Testis (tissue), 2 donors: ENCODE measurements at regions not wholly inside any gene's neighbourhood (a gene's known extent, or its start where the extent isn't known, plus 50 kb on each side); places are given as distances from the start of the nearest gene placed in this dataset.

Experiments
- DNase-seq: peaks from one replicate; pipeline ENCODE4 v3.0.0-alpha.2; 2019
- H3K27ac ChIP-seq, 2 donors: fragments of 200-600 bp; sonication (generic); one replicate each; pipeline ENCODE4 v1.5.1; 2019
- H3K27me3 ChIP-seq: fragments of 200-600 bp; sonication (generic); one replicate; pipeline ENCODE4 v1.5.1; 2019
- H3K36me3 ChIP-seq: fragments of 200-600 bp; sonication (generic); one replicate; pipeline ENCODE4 v1.5.1; 2017; ENCODE audit warnings: low read depth; ENCODE audit errors: missing control alignments
- H3K4me1 ChIP-seq: fragments of 200-600 bp; sonication (generic); one replicate; pipeline ENCODE4 v1.5.1; 2019
- H3K4me3 ChIP-seq, 2 donors: fragments of 200-600 bp; sonication (generic); one replicate each; pipeline ENCODE4 v1.5.1; 2017 to 2019
- H3K9me3 ChIP-seq: fragments of 200-600 bp; sonication (generic); one replicate; pipeline ENCODE4 v1.5.1; 2017
- POLR2A ChIP-seq: fragments of 450-650 bp; IDR thresholded peaks from one replicate; pipeline ENCODE4 v1.6.1; 2017; ENCODE audit warnings: antibody characterized with exemption, mild to moderate bottlenecking, moderate library complexity
- WGBS, 2 donors: methylation state at CpG; one replicate each; pipeline ENCODE4 v1.1.5; 2018; 5-methylcytosine and 5-hydroxymethylcytosine counted together
- intact Hi-C: fragments of 100-400 bp; cut with DNase I; formaldehyde crosslinking; loops from one replicate; pipeline ENCODE4 v1.15.1; 2023; ENCODE audit warnings: low total_unique reads
- TF ChIP-seq, protein P1 (sequence below), 3 experiments: fragments of 450-650 bp in 2 of 3; fragments of 200-600 bp in 1 of 3; sonication (generic) in 1 of 3; IDR thresholded peaks; one replicate each; pipeline ENCODE4 v1.5.1; 2016 to 2019; ENCODE audit warnings: antibody characterized with exemption in 3 of 3, mild to moderate bottlenecking in 2 of 3, moderate library complexity in 1 of 3

DNA sequence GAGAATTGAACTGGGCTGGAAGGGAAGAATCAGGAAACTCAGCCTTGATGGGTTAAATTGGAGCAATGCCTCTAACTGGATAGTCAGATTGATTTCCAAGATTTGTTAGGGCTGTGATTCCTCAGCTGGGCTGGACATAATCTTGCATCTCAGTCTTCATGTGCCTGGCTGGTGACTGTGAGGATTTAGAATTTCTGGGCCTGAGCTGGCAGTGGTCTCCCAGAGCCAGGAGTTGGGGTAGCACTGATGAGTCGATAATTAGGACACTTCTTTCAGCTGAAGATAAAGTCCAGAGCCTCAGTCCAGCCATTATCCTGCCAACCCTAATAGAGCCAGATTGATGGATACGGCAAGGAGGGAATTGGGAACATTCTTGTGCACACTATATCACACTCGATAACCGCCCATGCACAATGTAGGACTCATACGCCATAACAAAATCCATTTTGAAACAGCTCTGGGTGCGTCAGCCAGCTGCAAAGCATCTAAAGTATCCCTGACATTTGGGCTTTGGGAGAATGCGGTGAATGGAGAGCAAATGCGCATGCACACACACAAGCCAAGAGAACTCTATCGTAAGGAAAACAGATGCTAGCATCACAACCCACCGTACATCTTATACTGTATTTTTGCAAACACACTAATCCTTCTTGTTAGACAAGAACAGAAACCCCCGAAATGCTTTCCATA lies 405.1 kb upstream of the KLF4 start:
- Histone ChIP-seq H3K27ac (no peak overlapping the region), H3K36me3 (no peaks in the 10 kb centered on the region), H3K27me3 (no peaks in the 10 kb centered on the region), H3K4me3 (no peak overlapping the region), H3K4me1 (no peaks in the 10 kb centered on the region), H3K9me3 (no peaks in the 10 kb centered on the region)
- no peak for DNase-seq
- TF ChIP-seq, protein P1, sequence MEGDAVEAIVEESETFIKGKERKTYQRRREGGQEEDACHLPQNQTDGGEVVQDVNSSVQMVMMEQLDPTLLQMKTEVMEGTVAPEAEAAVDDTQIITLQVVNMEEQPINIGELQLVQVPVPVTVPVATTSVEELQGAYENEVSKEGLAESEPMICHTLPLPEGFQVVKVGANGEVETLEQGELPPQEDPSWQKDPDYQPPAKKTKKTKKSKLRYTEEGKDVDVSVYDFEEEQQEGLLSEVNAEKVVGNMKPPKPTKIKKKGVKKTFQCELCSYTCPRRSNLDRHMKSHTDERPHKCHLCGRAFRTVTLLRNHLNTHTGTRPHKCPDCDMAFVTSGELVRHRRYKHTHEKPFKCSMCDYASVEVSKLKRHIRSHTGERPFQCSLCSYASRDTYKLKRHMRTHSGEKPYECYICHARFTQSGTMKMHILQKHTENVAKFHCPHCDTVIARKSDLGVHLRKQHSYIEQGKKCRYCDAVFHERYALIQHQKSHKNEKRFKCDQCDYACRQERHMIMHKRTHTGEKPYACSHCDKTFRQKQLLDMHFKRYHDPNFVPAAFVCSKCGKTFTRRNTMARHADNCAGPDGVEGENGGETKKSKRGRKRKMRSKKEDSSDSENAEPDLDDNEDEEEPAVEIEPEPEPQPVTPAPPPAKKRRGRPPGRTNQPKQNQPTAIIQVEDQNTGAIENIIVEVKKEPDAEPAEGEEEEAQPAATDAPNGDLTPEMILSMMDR (IDR thresholded peaks at IDR 0.05): no peak
- no peak for TF ChIP-seq POLR2A
- intact Hi-C loops: no loop called here
- 71 to 86% methylated on average over 10 to 11 of the region's 11 CpGs for WGBS, 2 donors

DNA sequence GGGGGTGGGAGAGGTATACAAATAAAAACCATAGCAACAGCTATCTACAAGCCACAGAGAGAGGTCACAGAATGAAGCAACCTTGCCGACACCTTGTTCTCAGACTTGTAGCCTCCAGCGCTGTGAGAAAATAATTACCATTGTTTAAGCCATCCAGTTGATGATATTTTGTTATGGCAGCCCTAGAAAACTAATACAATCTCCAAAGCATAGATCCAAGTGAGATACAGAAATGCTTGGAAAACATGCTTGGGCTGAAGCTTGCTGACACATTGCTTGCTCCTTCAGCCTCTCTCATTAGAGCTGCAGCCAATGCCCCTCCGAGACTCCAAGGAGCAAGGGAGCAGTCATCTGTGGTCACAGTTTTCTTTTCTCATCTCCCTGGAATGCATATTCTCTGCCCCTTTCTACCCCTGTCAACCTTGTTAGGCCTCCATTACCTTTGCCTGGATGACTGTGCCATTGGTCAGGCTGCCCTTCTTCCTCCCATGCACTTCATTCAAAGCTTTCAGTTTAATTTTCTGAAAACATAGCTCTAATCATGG lies 401.4 kb upstream of the KLF4 start:
- no peak overlapping the region for H3K27ac ChIP-seq
- intact Hi-C loops: no loop called here
- no peak for DNase-seq
- H3K4me1 ChIP-seq: no peaks in the 10 kb centered on the region
- H3K36me3 ChIP-seq: no peaks in the 10 kb centered on the region
- TF ChIP-seq, protein P1 (IDR thresholded peaks at IDR 0.05): no peak
- TF ChIP-seq POLR2A: no peak
- H3K4me3 ChIP-seq: no peak overlapping the region
- no peaks in the 10 kb centered on the region for H3K27me3 ChIP-seq
- 93 to 95% methylated on average over 3 of the region's 3 CpGs for WGBS, 2 donors
- no peaks in the 10 kb centered on the region for H3K9me3 ChIP-seq

DNA sequence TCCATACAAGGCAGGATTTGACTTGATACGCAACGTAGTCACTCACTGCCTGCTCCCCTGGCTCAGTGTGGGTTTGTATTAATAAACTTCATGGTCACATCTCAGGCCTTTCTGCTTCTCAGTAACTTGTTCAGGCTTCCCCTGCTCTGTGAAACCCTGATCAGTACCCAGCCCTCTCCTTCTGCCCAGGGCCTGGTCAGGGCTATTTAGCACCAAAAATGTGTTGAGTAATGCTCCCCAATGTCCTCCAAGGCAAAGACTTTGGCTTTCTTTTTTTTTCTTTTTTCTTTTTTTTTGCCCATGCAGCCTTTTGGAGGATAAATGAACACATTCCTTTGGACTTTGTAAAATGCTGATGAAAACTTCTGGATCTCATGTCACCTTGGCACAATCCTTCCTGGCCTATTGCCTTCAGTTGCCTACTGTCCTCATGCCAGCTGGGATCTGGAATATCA lies 399.2 kb upstream of the KLF4 start:
- H3K27me3 ChIP-seq: no peaks in the 10 kb centered on the region
- no peaks in the 10 kb centered on the region for H3K9me3 ChIP-seq
- no peak for TF ChIP-seq POLR2A
- TF ChIP-seq, protein P1 (IDR thresholded peaks at IDR 0.05): no peak
- intact Hi-C loops: no loop called here
- H3K27ac ChIP-seq: no peak overlapping the region
- no peaks in the 10 kb centered on the region for H3K36me3 ChIP-seq
- no peak for DNase-seq
- no peak overlapping the region for H3K4me3 ChIP-seq
- 81 to 91% methylated on average over 2 of the region's 2 CpGs for WGBS, 2 donors
- H3K4me1 ChIP-seq: no peaks in the 10 kb centered on the region

DNA sequence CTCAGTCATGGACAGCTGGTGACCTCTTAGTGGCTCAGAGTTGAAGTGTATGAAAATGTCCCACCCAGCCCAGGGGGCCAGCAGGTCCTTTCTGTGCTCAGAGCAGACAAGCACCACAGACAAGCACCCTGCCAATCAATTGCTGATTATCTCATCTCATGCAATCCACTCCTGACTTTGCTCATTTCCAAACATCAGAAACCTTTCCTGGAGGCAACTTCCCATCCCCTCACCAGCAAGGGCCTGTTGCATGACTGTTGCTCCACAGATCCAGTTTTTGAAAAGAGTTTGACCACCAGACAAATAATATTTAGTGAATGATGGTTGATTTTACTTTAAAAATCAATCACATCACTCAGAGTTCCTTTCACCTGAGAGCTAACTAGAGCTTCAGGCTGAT lies 397.3 kb upstream of the KLF4 start:
- no peak for DNase-seq
- no peaks in the 10 kb centered on the region for H3K27me3 ChIP-seq
- H3K27ac ChIP-seq: no peak overlapping the region
- H3K9me3 ChIP-seq: no peaks in the 10 kb centered on the region
- H3K36me3 ChIP-seq: no peaks in the 10 kb centered on the region
- intact Hi-C loops: no loop called here
- H3K4me3 ChIP-seq: no peak overlapping the region
- TF ChIP-seq, protein P1 (IDR thresholded peaks at IDR 0.05): no peak
- TF ChIP-seq POLR2A: no peak
- H3K4me1 ChIP-seq: no peaks in the 10 kb centered on the region
